GM19193 (cell line): ENCODE measurements at regions not wholly inside any gene's neighbourhood (a gene's known extent, or its start where the extent isn't known, plus 50 kb on each side); places are given as distances from the start of the nearest gene placed in this dataset.

Experiments
- POLR2A ChIP-seq: IDR thresholded peaks from 4 replicates; pipeline ENCODE4 v1.6.1; 2011; ENCODE audit not compliant: insufficient read depth, insufficient read length; ENCODE audit errors: extremely low read depth

- TF ChIP-seq POLR2A: no peak
Measured at GRCh38 chr3:177461765-177462164, 264.5 kb upstream of the TBL1XR1 start.

- no peak for TF ChIP-seq POLR2A
Measured at GRCh38 chr3:177463863-177464262, 266.6 kb upstream of the TBL1XR1 start.

GRCh38 chr3:177464392-177465256 is 267.3 kb upstream of the TBL1XR1 start:
- no peak for TF ChIP-seq POLR2A

GRCh38 chr3:177465257-177465642 is 268.0 kb upstream of the TBL1XR1 start:
- TF ChIP-seq POLR2A: no peak

GRCh38 chr3:177466074-177466473 is 268.8 kb upstream of the TBL1XR1 start:
- TF ChIP-seq POLR2A: no peak

- TF ChIP-seq POLR2A: no peak
Measured at GRCh38 chr3:177467247-177467985, 270.1 kb upstream of the TBL1XR1 start.

- no peak for TF ChIP-seq POLR2A
Measured at GRCh38 chr3:177468331-177468730, 271.0 kb upstream of the TBL1XR1 start.

GRCh38 chr3:177468816-177469215 is 271.5 kb upstream of the TBL1XR1 start:
- no peak for TF ChIP-seq POLR2A

- TF ChIP-seq POLR2A: no peak
Measured at GRCh38 chr3:177469216-177469615, 271.9 kb upstream of the TBL1XR1 start.

- TF ChIP-seq POLR2A: no peak
Measured at GRCh38 chr3:177470197-177470941, 273.1 kb upstream of the TBL1XR1 start.

GRCh38 chr3:177471733-177472480 is 274.6 kb upstream of the TBL1XR1 start:
- TF ChIP-seq POLR2A: no peak

- no peak for TF ChIP-seq POLR2A
Measured at GRCh38 chr3:177473184-177473583, 275.9 kb upstream of the TBL1XR1 start.

- TF ChIP-seq POLR2A: no peak
Measured at GRCh38 chr3:177473903-177474302, 276.6 kb upstream of the TBL1XR1 start.

GRCh38 chr3:177474652-177475355 is 277.5 kb upstream of the TBL1XR1 start:
- no peak for TF ChIP-seq POLR2A

- TF ChIP-seq POLR2A: no peak
Measured at GRCh38 chr3:177475356-177475665, 278.0 kb upstream of the TBL1XR1 start.

- TF ChIP-seq POLR2A: no peak
Measured at GRCh38 chr3:177476495-177476894, 279.2 kb upstream of the TBL1XR1 start.
